Fibroblast of gingiva (primary cell): ENCODE measurements at regions not wholly inside any gene's neighbourhood (a gene's known extent, or its start where the extent isn't known, plus 50 kb on each side); places are given as distances from the start of the nearest gene placed in this dataset.
"Not testable (repeated sequence)": the region's sequence is repeated elsewhere in the genome, so short reads cannot be mapped to it uniquely, and the experiment has no call there.

Experiments used
- DNase-seq: peaks from one replicate; pipeline ENCODE4 v3.0.0-alpha.2; 2011; ENCODE audit warnings: low read depth

GRCh38 chr7:6990426-6991152 is 164.5 kb upstream of the CCZ1B start:
- not testable (repeated sequence) for DNase-seq

- DNase-seq, result not testable (repeated sequence)
These were observed 165.1 kb upstream of the CCZ1B start for GRCh38 chr7:6991169-6991611.

GRCh38 chr7:6991686-6992085 is 165.6 kb upstream of the CCZ1B start:
- DNase-seq, result not testable (repeated sequence)

- not testable (repeated sequence) for DNase-seq
These were observed 166.1 kb upstream of the CCZ1B start for GRCh38 chr7:6992133-6992532.

- DNase-seq, result not testable (repeated sequence)
These were observed 169.0 kb upstream of the CCZ1B start for GRCh38 chr7:6995026-6995425.

GRCh38 chr7:6995493-6996289 is 169.6 kb upstream of the CCZ1B start:
- DNase-seq, result not testable (repeated sequence)

- DNase-seq, result not testable (repeated sequence)
These were observed 173.1 kb upstream of the CCZ1B start for GRCh38 chr7:6999067-6999666.

- DNase-seq, result no peak
These were observed 176.5 kb upstream of the CCZ1B start for GRCh38 chr7:7002418-7003062.

- no peak for DNase-seq
These were observed 177.0 kb upstream of the C1GALT1 start for GRCh38 chr7:7005303-7005702.

GRCh38 chr7:7005949-7006348 is 176.4 kb upstream of the C1GALT1 start:
- DNase-seq, result not testable (repeated sequence)

- DNase-seq, result not testable (repeated sequence)
These were observed 171.1 kb upstream of the C1GALT1 start for GRCh38 chr7:7011241-7011640.

- not testable (repeated sequence) for DNase-seq
These were observed 170.6 kb upstream of the C1GALT1 start for GRCh38 chr7:7011751-7012150.

- DNase-seq, result no peak
These were observed 167.3 kb upstream of the C1GALT1 start for GRCh38 chr7:7014827-7015595.

GRCh38 chr7:7017707-7018280 is 164.6 kb upstream of the C1GALT1 start:
- no peak for DNase-seq

GRCh38 chr7:7018290-7018689 is 164.1 kb upstream of the C1GALT1 start:
- DNase-seq, result no peak

GRCh38 chr7:7032221-7032620 is 150.1 kb upstream of the C1GALT1 start:
- DNase-seq, result no peak

GRCh38 chr7:7035851-7036250 is 146.5 kb upstream of the C1GALT1 start:
- no peak for DNase-seq

- not testable (repeated sequence) for DNase-seq
These were observed 140.0 kb upstream of the C1GALT1 start for GRCh38 chr7:7042286-7042893.

- no peak for DNase-seq
These were observed 137.5 kb upstream of the C1GALT1 start for GRCh38 chr7:7044806-7045205.

GRCh38 chr7:7048213-7048612 is 134.1 kb upstream of the C1GALT1 start:
- no peak for DNase-seq
